DOHH2 (cell line): ENCODE measurements at regions not wholly inside any gene's neighbourhood (a gene's known extent, or its start where the extent isn't known, plus 50 kb on each side); places are given as distances from the start of the nearest gene placed in this dataset.

Experiments
- CTCF ChIP-seq: fragments of 200-600 bp; sonication (generic); IDR thresholded peaks from one replicate; pipeline ENCODE4 v1.5.1; 2014; ENCODE audit warnings: antibody characterized with exemption, mild to moderate bottlenecking, low read depth, low read length; ENCODE audit not compliant: poor library complexity, severe bottlenecking
- EZH2phosphoT487 ChIP-seq: fragments of 200-600 bp; sonication (generic); IDR thresholded peaks from 2 replicates; pipeline ENCODE4 v1.6.1; 2017; ENCODE audit warnings: borderline replicate concordance, mild to moderate bottlenecking, antibody characterized with exemption, low read length, moderate library complexity, mixed read lengths

- TF ChIP-seq CTCF (no peak), EZH2phosphoT487 (no peak)
Observed at GRCh38 chr18:22349966-22350365, 67.7 kb downstream of the CTAGE1 start.
